HG03565 (cell line): ENCODE measurements at regions not wholly inside any gene's neighbourhood (a gene's known extent, or its start where the extent isn't known, plus 50 kb on each side); places are given as distances from the start of the nearest gene placed in this dataset.

Experiments
- ATAC-seq: cut with Tn5 transposase; IDR thresholded peaks from one replicate; pipeline ENCODE4 v1.9.1; 2021; ENCODE audit warnings: mild to moderate bottlenecking, moderate library complexity; ENCODE audit not compliant: unreplicated experiment

DNA sequence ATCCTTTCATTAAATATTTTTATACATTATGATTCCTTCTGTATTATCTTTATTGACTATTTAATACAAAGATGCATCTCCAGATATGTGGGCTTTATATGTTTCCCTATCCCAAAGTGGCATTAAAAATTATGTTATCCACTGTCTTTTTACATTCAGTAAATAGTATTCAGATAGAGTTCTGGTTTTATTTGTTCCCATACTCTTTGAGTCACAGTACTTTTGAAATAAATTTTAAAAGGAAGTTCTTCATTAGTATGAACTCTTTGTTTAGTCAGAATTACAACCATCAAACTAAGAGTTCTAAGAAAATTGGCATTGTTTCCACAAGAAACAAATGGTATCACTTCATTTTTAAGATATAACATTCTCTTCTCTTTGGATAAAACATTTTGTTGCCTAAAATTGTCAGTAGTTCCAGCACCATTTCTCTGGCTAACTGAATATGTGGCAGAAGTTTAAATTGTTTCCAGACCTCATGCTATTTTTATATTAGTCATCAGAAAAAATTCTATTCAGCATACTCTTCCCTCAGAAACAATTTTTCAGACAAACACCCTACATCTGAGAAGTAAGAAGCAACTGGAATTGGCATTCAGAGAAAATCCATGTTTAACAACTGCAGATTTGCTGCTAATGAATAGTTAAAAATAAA is 88.5 kb upstream of the COL5A2 start:
- no peak for ATAC-seq

GRCh38 chr2:189268763-189269162 is 89.2 kb upstream of the COL5A2 start:
- ATAC-seq, result no peak

GRCh38 chr2:189273734-189274133 is 94.2 kb upstream of the COL5A2 start:
- no peak for ATAC-seq

GRCh38 chr2:189274361-189274760 is 94.8 kb upstream of the COL5A2 start:
- no peak for ATAC-seq

DNA sequence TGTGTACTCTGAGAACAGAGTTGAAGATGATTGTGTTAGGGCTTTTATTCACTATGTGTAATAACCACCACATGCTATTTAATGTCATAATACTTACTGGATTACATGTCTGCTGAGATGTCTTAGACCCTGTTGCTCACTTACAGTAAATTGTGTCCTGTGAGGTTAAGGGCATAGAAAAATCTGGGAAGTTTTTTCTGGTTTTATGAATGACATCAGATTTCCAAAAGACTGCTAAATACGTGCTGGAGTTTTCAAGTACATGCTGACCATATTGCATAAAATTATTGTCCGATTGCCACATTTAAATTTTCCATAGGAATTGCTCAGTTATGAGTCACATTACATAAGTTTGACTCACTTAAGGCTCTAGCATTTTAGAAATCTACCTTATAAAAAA is 96.7 kb upstream of the COL5A2 start:
- no peak for ATAC-seq

DNA sequence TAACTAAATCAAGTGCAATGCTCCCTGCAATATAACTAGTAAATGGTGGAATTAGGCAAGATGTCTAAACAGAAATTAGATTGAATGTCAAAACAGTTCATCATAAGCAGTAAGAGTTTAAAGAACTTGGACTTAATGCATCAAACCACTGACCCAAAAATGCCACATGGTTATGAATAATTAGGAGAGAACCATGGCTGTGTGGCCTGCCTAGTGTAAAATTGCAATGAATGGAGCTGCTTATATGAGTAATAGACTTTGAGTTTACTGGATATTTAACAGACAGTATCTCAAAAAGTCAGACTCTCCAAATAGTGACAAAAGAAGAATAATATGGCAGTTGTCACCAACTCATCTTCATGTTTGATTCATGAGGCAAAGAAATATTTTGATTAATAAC is 101.6 kb upstream of the COL5A2 start:
- ATAC-seq, result no peak

GRCh38 chr2:189285349-189285748 is 105.8 kb upstream of the COL5A2 start:
- no peak for ATAC-seq

DNA sequence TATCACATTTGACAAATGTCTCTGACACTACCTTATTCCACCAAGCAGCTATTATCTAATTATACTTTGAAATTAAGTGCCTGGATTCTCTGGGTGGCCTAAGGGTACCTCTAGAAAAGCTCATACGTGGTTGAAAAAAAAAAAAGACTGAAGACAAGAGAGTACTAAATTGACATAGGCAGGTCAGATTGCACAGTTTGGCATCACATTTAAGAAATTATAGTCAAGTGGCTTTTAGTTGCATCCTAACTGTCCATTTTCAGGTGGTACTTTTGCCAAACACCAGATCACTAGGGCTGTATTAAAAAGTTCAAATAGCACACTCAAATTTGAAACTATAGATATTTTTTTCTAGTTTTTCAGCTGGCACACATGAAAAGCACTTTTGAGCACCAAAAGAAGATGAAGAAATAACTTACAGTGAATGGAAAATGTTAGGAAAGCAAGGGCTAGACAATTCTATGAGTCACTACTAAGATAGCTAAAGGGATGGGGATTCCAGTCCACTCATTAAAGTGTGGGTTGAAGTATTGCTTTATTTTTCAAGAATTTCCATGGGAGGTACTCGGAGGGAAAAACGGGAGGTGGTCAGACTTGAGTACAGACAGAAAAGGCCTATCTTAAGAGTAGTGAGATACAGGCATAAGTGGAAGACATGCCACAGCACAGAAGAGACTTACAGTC is 106.5 kb upstream of the COL5A2 start:
- ATAC-seq, result no peak

DNA sequence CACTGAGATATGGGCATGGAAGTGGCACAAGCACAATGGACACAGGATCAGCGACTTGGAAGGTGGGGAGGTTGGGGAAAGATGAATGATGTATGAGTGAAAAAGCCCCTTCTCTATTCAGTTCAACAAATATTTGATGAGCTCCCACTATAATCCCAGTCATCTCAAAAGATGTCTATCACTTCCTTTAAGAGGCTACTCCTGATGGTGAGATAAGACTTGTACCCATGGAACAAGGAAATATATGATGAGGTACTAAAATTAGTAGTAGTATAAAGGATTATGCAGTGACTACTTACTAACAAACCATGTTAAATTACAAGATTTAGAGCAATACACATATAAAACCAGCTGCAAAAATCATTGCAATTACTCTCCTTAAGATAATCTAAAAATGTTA is 107.8 kb upstream of the COL5A2 start:
- no peak for ATAC-seq

DNA sequence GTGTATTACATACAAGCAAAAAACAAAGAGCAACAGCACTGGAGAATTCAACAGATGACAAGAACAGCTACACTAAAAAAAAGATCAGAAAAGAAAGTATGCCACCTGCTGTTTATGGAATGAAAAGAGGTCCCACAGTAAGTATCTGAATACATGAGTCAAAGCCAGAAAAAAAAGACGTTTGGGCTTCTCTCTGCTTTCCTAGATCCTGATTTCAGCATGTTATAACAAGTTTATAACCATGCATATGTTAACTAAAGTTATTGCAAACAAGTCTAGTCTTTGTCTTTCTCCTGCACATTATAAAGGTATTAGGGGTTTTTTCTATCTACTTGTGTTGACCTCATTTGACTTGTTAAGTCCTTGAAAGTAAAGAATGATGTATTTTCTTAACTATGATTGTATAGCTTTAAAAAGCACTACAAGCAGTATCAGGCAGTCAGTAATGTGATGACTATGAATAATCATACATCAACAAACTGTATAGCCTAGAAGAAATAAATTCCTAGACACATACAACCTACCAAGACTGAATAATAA is 108.5 kb upstream of the COL5A2 start:
- peak; percentile 74 for ATAC-seq

GRCh38 chr2:189291460-189291859 is 111.9 kb upstream of the COL5A2 start:
- ATAC-seq, result no peak

GRCh38 chr2:189293164-189293563 is 113.6 kb upstream of the COL5A2 start:
- no peak for ATAC-seq

DNA sequence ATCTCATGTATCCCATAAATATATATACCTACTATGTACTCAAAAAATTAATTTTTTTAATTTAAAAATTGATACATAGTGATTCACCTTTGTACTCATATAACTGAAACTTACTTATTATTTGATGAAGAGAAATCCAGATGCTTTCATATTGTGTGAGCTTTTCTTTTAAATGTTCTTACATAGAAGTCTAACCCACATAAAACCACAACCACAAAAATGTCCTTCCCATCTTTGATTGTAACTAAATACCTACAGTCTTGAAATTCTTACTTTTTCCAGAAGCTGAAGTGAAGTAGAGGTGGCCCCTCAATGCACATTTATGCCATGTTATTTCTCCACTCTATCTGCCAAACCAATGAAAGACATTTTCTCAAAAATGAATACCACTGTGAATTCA is 117.9 kb upstream of the COL5A2 start:
- ATAC-seq, result no peak

- no peak for ATAC-seq
Measured at GRCh38 chr2:189298038-189298437, 118.5 kb upstream of the COL5A2 start.

- ATAC-seq, result no peak
Measured at GRCh38 chr2:189298481-189298880, 118.9 kb upstream of the COL5A2 start.

DNA sequence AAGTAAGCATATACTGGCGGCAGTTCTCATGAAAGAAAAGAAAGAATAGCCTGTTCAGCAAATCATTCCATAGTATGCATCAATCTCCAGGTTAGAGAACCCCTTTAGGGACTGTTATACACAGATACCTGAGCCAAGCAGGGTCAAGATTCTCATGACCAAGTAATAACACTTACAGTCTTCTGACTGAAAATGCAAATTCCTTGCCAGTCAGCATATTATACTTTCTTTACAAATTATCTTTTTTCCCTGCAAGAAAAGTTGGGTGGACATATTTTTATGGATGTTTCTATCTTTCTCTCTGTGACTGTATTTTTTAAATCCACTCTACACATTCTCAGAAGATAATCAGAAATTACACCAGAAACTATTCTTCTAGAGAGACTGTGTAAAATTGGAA is 120.4 kb upstream of the COL5A2 start:
- ATAC-seq, result no peak

DNA sequence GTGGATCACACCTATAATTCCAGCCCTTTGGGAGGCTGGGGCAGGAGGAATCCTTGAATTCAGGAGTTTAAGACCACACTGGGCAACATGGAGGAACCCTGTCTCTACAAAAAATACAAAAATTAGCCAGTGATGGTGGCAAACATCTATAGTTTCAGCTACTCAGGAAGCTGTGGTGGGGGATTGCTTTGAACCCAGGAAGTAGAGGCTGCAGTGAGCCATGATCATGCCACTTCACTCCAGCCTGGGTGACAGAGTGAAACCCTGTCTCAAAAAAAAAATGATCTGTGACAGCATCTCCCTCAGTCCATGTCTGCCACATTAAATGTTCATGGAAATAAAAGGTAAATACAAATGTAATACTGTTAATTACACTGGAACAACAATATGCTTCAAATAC is 121.4 kb upstream of the COL5A2 start:
- no peak for ATAC-seq

- no peak for ATAC-seq
Measured at GRCh38 chr2:189302274-189302948, 122.8 kb upstream of the COL5A2 start.

- no peak for ATAC-seq
Measured at GRCh38 chr2:189304360-189304759, 124.8 kb upstream of the COL5A2 start.

- ATAC-seq, result no peak
Measured at GRCh38 chr2:189305291-189305943, 125.9 kb upstream of the COL5A2 start.

GRCh38 chr2:189306525-189306924 is 127.0 kb upstream of the COL5A2 start:
- ATAC-seq, result no peak
